Small intestine (tissue), 7 donors: ENCODE measurements at regions not wholly inside any gene's neighbourhood (a gene's known extent, or its start where the extent isn't known, plus 50 kb on each side); places are given as distances from the start of the nearest gene placed in this dataset.

Experiments
- DNase-seq, 2 donors: peaks; one replicate each; pipeline versions ENCODE4 v3.0.0 to v3.0.0-alpha.2; 2013
- FAIRE-seq: peaks from 2 replicates; lab custom pipeline; 2012; peaks lifted over from hg19 to GRCh38; lab: Jason Lieb, UNC
- H3K27ac ChIP-seq, 3 donors: one replicate each; pipeline ENCODE4 v1.5.1; 2013; ENCODE audit warnings: low read length in 2 of 3, mild to moderate bottlenecking in 2 of 3, control low read depth in 1 of 3, inconsistent platforms in 1 of 3, low read depth in 1 of 3, moderate library complexity in 1 of 3
- H3K27me3 ChIP-seq, 3 donors: one replicate each; pipeline ENCODE4 v1.6.1; 2013; ENCODE audit warnings: low read length in 3 of 3, inconsistent platforms in 1 of 3; ENCODE audit not compliant: control insufficient read depth in 3 of 3, insufficient read depth in 3 of 3
- H3K36me3 ChIP-seq, 3 donors: one replicate each; pipeline ENCODE4 v1.6.1; 2013; ENCODE audit warnings: low read length in 3 of 3, inconsistent platforms in 1 of 3, low read depth in 1 of 3, mild to moderate bottlenecking in 1 of 3, moderate library complexity in 1 of 3; ENCODE audit not compliant: control insufficient read depth in 3 of 3, insufficient read depth in 2 of 3
- H3K4me1 ChIP-seq, 3 donors: one replicate each; pipeline ENCODE4 v1.6.1; 2013; ENCODE audit warnings: low read length in 2 of 3, inconsistent platforms in 1 of 3, low read depth in 1 of 3, mild to moderate bottlenecking in 1 of 3, moderate library complexity in 1 of 3; ENCODE audit not compliant: control insufficient read depth in 3 of 3, insufficient read depth in 2 of 3
- H3K4me3 ChIP-seq, 3 donors: one replicate each; pipeline ENCODE4 v1.5.1; 2013; ENCODE audit warnings: low read length in 3 of 3, control low read depth in 1 of 3, inconsistent platforms in 1 of 3, low read depth in 1 of 3, mild to moderate bottlenecking in 1 of 3, moderate library complexity in 1 of 3
- H3K9me3 ChIP-seq, 2 donors: one replicate each; pipeline ENCODE4 v1.6.1; 2013; ENCODE audit warnings: low read depth in 1 of 2, low read length in 1 of 2; ENCODE audit not compliant: control insufficient read depth in 2 of 2, insufficient read depth in 1 of 2
- WGBS, 3 donors: extraction: QIAGEN DNeasy Blood & Tissue Kit; methylation state at CpG; one replicate each; pipeline ENCODE4 v1.1.7; 2013; 5-methylcytosine and 5-hydroxymethylcytosine counted together
- donor health status: healthy with polysubstance abuse.
- donor health status: control.
- donor health status: control.
- donor health status: Bipolar disorder and iron deficiency.
- donor health status: healthy.

GRCh38 chr7:13822678-13823077, 166.8 kb downstream of the ETV1 start:
- no peaks in the 10 kb centered on the region for H3K27me3 ChIP-seq
- no peaks in the 10 kb centered on the region for H3K4me1 ChIP-seq
- no peaks in the 10 kb centered on the region for H3K9me3 ChIP-seq
- WGBS, 3 donors, result 49 to 78% (median 71%) methylated on average over 3 of the region's 3 CpGs
- DNase-seq (no peak), FAIRE-seq (no peak)
- H3K4me3 ChIP-seq, result no peak overlapping the region
- H3K27ac ChIP-seq, result no peak overlapping the region
- no peaks in the 10 kb centered on the region for H3K36me3 ChIP-seq

GRCh38 chr7:13826752-13827151, 162.7 kb downstream of the ETV1 start:
- no peaks in the 10 kb centered on the region for H3K36me3 ChIP-seq
- H3K4me3 ChIP-seq, result no peak overlapping the region
- DNase-seq (no peak), FAIRE-seq (no peak)
- H3K27ac ChIP-seq, result no peak overlapping the region
- 58 to 76% (median 64%) methylated on average over 4 of the region's 4 CpGs for WGBS, 3 donors
- no peaks in the 10 kb centered on the region for H3K27me3 ChIP-seq
- H3K4me1 ChIP-seq, result no peaks in the 10 kb centered on the region
- H3K9me3 ChIP-seq, result no peaks in the 10 kb centered on the region

- Histone ChIP-seq H3K36me3 (no peaks in the 10 kb centered on the region), H3K27ac (no peak overlapping the region), H3K27me3 (no peaks in the 10 kb centered on the region), H3K4me1 (no peaks in the 10 kb centered on the region), H3K4me3 (no peak overlapping the region), H3K9me3 (no peaks in the 10 kb centered on the region)
- 80 to 85% (median 82%) methylated on average over 5 of the region's 5 CpGs for WGBS, 3 donors
- DNase-seq, result no peak
- no peak for FAIRE-seq
These were observed 161.8 kb downstream of the ETV1 start for GRCh38 chr7:13827716-13828115.

GRCh38 chr7:13829231-13829630, 160.2 kb downstream of the ETV1 start:
- H3K4me1 ChIP-seq, result no peaks in the 10 kb centered on the region
- DNase-seq (no peak), FAIRE-seq (no peak)
- 72 to 77% (median 77%) methylated on average over 2 of the region's 2 CpGs for WGBS, 3 donors
- H3K27ac ChIP-seq, result no peak overlapping the region
- no peaks in the 10 kb centered on the region for H3K9me3 ChIP-seq
- H3K27me3 ChIP-seq, result no peaks in the 10 kb centered on the region
- no peaks in the 10 kb centered on the region for H3K36me3 ChIP-seq
- H3K4me3 ChIP-seq, result no peak overlapping the region

GRCh38 chr7:13829914-13830900, 159.3 kb downstream of the ETV1 start:
- DNase-seq (no peak), FAIRE-seq (no peak)
- no peaks in the 10 kb centered on the region for H3K27me3 ChIP-seq
- H3K27ac ChIP-seq, result no peak overlapping the region
- WGBS, 3 donors, result 36 to 51% (median 49%) methylated on average over 6 of the region's 6 CpGs
- H3K4me1 ChIP-seq, result no peaks in the 10 kb centered on the region
- no peak overlapping the region for H3K4me3 ChIP-seq
- no peaks in the 10 kb centered on the region for H3K9me3 ChIP-seq
- H3K36me3 ChIP-seq, result no peaks in the 10 kb centered on the region

- H3K4me1 ChIP-seq, result no peaks in the 10 kb centered on the region
- no peak for FAIRE-seq
These were observed 157.1 kb downstream of the ETV1 start for GRCh38 chr7:13832346-13832745.

GRCh38 chr7:13834328-13834761, 155.1 kb downstream of the ETV1 start:
- DNase-seq, result no peak
- WGBS, 3 donors, result 68 to 72% (median 70%) methylated on average over 6 of the region's 6 CpGs
- H3K27me3 ChIP-seq, result no peaks in the 10 kb centered on the region
- H3K27ac ChIP-seq, result no peak overlapping the region
- no peaks in the 10 kb centered on the region for H3K9me3 ChIP-seq
- no peak overlapping the region for H3K4me3 ChIP-seq
- H3K4me1 ChIP-seq, result no peaks in the 10 kb centered on the region
- H3K36me3 ChIP-seq, result no peaks in the 10 kb centered on the region
- FAIRE-seq, result no peak

More at GRCh38 chr7:13832346-13832745, 157.1 kb downstream of the ETV1 start:
- H3K27me3 ChIP-seq, result no peaks in the 10 kb centered on the region
- DNase-seq, result no peak
- H3K36me3 ChIP-seq, result no peaks in the 10 kb centered on the region
- H3K27ac ChIP-seq, result no peak overlapping the region
- no peak overlapping the region for H3K4me3 ChIP-seq
- no peaks in the 10 kb centered on the region for H3K9me3 ChIP-seq

GRCh38 chr7:13835442-13835841, 154.0 kb downstream of the ETV1 start:
- H3K4me1 ChIP-seq, result no peaks in the 10 kb centered on the region
- DNase-seq (no peak), FAIRE-seq (no peak)
- no peak overlapping the region for H3K4me3 ChIP-seq
- 82 to 95% (median 84%) methylated on average over 2 of the region's 2 CpGs for WGBS, 3 donors
- H3K9me3 ChIP-seq, result no peaks in the 10 kb centered on the region
- no peak overlapping the region for H3K27ac ChIP-seq
- H3K27me3 ChIP-seq, result no peaks in the 10 kb centered on the region
- no peaks in the 10 kb centered on the region for H3K36me3 ChIP-seq
